Upper lobe of right lung (tissue), 1 donor: ENCODE measurements at regions not wholly inside any gene's neighbourhood (a gene's known extent, or its start where the extent isn't known, plus 50 kb on each side); places are given as distances from the start of the nearest gene placed in this dataset.

ENCODE experiments used
- ATAC-seq: fragments of 200-7000 bp; cut with Tn5 transposase; one replicate; pipeline ENCODE4 v1.9.1; 2020; ENCODE audit warnings: mild to moderate bottlenecking, moderate library complexity
- DNase-seq: peaks from one replicate; pipeline ENCODE4 v3.0.0-alpha.2; 2020
- H3K27ac ChIP-seq: fragments of 200-600 bp; one replicate; pipeline ENCODE4 v1.8.0; 2022
- H3K27me3 ChIP-seq: fragments of 200-600 bp; one replicate; pipeline ENCODE4 v1.8.0; 2022; ENCODE audit warnings: mild to moderate bottlenecking
- H3K36me3 ChIP-seq: fragments of 200-600 bp; one replicate; pipeline ENCODE4 v1.8.0; 2022
- H3K4me1 ChIP-seq: fragments of 200-600 bp; one replicate; pipeline ENCODE4 v1.8.0; 2022
- H3K4me3 ChIP-seq: fragments of 200-600 bp; one replicate; pipeline ENCODE4 v1.8.0; 2022; ENCODE audit warnings: mild to moderate bottlenecking
- H3K9me3 ChIP-seq: fragments of 200-600 bp; one replicate; pipeline ENCODE4 v1.8.0; 2022
- CTCF ChIP-seq: fragments of 200-600 bp; IDR thresholded peaks from one replicate; pipeline ENCODE4 v1.8.0; 2022; ENCODE audit warnings: antibody characterized with exemption
- intact Hi-C: fragments of 100-400 bp; cut with DNase I; formaldehyde crosslinking; loops from one replicate; pipeline ENCODE4 v1.11.0; 2022
- donor health status: DM: no; HTN: yes; CAD: no; lungs with severe emphysema.

- intact Hi-C loops, result no loop called here
- Histone ChIP-seq H3K4me3 (no peak overlapping the region), H3K36me3 (no peaks in the 10 kb centered on the region), H3K27me3 (no peaks in the 10 kb centered on the region), H3K9me3 (no peaks in the 10 kb centered on the region), H3K27ac (no peak overlapping the region), H3K4me1 (no peaks in the 10 kb centered on the region)
- DNase-seq (no peak), ATAC-seq (peak; percentile 27)
- TF ChIP-seq CTCF, result no peak
These were observed 143.1 kb downstream of the INHBB start for GRCh38 chr2:120489023-120489422.

GRCh38 chr2:120490091-120490798, 144.3 kb downstream of the INHBB start:
- no peak for TF ChIP-seq CTCF
- ATAC-seq (no peak), DNase-seq (no peak)
- H3K27me3 ChIP-seq, result no peaks in the 10 kb centered on the region
- no peaks in the 10 kb centered on the region for H3K36me3 ChIP-seq
- no peak overlapping the region for H3K4me3 ChIP-seq
- H3K4me1 ChIP-seq, result no peaks in the 10 kb centered on the region
- intact Hi-C loops, result no loop called here
- H3K9me3 ChIP-seq, result no peaks in the 10 kb centered on the region
- H3K27ac ChIP-seq, result no peak overlapping the region

DNA sequence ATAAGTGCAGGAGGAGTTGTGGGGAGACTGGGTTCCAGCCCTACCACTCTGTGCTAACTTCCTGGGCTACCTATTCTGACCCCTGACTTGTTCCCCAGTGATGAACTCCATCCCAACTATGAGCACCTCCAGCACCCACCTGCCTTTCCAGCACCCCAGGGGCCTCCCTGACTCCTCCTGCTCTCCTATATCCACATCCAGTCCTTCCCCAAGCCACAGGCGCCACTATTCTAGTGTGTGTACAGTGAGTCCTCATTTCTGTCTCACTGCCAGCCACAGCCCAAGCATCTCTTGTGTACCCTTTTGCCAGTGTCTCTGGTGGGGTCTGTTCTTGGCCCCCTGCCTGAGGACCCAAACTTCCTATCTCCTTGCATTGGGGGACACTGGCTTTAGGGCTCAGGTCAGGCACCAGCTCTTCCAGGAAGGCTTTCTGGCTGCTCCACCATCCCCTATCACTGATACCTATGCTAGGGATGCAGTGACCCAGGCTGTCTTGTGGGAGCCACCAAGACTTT, 145.2 kb downstream of the INHBB start:
- intact Hi-C loops, result no loop called here
- no peak for TF ChIP-seq CTCF
- H3K4me3 ChIP-seq, result no peak overlapping the region

GRCh38 chr2:120493231-120493630, 147.3 kb downstream of the INHBB start:
- Histone ChIP-seq H3K4me1 (no peaks in the 10 kb centered on the region), H3K4me3 (no peak overlapping the region), H3K9me3 (no peaks in the 10 kb centered on the region), H3K27me3 (no peaks in the 10 kb centered on the region), H3K27ac (no peak overlapping the region), H3K36me3 (no peaks in the 10 kb centered on the region)
- DNase-seq, result no peak
- ATAC-seq, result no peak
- intact Hi-C loops, result no loop called here
- TF ChIP-seq CTCF, result no peak

More for the DNA sequence above, 145.2 kb downstream of the INHBB start:
- no peaks in the 10 kb centered on the region for H3K36me3 ChIP-seq
- ATAC-seq, result no peak
- peak; percentile 27 for DNase-seq
- H3K27me3 ChIP-seq, result no peaks in the 10 kb centered on the region
- H3K27ac ChIP-seq, result no peak overlapping the region
- no peaks in the 10 kb centered on the region for H3K9me3 ChIP-seq
- H3K4me1 ChIP-seq, result no peaks in the 10 kb centered on the region

DNA sequence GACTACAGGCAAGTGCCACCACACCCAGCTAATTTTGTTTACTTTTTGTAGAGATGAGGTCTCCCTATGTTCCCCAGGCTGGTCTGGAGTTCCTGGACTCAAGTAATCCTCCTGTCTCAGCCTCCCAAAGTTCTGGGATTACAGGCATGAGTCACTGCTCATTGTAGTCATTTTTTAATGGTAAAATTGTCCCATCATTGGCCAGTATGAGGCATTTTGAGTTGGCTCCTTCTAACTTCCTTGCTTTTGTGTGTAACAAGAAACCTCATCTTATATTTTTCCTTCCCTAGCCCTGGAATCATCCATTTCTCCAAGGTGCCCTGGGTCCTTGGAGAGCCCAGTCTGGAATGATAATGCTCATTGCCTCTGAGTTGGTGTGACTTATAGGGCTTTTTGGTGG, 148.5 kb downstream of the INHBB start:
- H3K36me3 ChIP-seq, result no peaks in the 10 kb centered on the region
- H3K9me3 ChIP-seq, result no peaks in the 10 kb centered on the region
- DNase-seq, result no peak
- intact Hi-C loops, result no loop called here
- no peaks in the 10 kb centered on the region for H3K4me1 ChIP-seq
- no peak for ATAC-seq
- no peak overlapping the region for H3K27ac ChIP-seq
- no peak overlapping the region for H3K4me3 ChIP-seq
- no peak for TF ChIP-seq CTCF
- H3K27me3 ChIP-seq, result no peaks in the 10 kb centered on the region

GRCh38 chr2:120495586-120495985, 149.7 kb downstream of the INHBB start:
- Histone ChIP-seq H3K4me1 (no peaks in the 10 kb centered on the region), H3K9me3 (no peaks in the 10 kb centered on the region), H3K36me3 (no peaks in the 10 kb centered on the region), H3K27ac (no peak overlapping the region), H3K27me3 (no peaks in the 10 kb centered on the region), H3K4me3 (no peak overlapping the region)
- no peak for ATAC-seq
- no peak for DNase-seq
- TF ChIP-seq CTCF, result no peak
- intact Hi-C loops, result no loop called here
